ENCODE measurements at regions not wholly inside any gene's neighbourhood (a gene's known extent, or its start where the extent isn't known, plus 50 kb on each side); places are given as distances from the start of the nearest gene placed in this dataset.

DNA sequence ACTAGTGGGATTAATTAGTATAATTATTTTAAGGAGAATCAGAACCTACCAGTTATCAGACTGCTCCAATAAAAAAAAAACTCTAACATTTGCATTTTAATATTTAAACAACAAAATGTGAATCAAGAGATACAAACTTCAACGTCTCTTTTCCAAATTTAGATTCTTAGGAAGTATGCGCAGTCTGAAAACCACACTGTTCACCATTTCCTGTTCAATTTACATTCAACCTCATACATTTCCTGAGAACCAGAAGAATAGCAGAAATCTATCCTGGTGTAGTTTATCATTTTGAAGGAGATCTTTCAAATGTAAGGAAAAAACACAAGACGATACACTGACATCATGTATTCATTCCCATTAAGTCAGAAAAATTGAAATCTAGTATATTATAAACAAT lies 869.2 kb downstream of the EFNA5 start:
- TF ChIP-seq, protein P1, sequence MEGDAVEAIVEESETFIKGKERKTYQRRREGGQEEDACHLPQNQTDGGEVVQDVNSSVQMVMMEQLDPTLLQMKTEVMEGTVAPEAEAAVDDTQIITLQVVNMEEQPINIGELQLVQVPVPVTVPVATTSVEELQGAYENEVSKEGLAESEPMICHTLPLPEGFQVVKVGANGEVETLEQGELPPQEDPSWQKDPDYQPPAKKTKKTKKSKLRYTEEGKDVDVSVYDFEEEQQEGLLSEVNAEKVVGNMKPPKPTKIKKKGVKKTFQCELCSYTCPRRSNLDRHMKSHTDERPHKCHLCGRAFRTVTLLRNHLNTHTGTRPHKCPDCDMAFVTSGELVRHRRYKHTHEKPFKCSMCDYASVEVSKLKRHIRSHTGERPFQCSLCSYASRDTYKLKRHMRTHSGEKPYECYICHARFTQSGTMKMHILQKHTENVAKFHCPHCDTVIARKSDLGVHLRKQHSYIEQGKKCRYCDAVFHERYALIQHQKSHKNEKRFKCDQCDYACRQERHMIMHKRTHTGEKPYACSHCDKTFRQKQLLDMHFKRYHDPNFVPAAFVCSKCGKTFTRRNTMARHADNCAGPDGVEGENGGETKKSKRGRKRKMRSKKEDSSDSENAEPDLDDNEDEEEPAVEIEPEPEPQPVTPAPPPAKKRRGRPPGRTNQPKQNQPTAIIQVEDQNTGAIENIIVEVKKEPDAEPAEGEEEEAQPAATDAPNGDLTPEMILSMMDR (IDR thresholded peaks at IDR 0.05; ENCODE audit: low read length), result no peak
- no peak for TF ChIP-seq EZH2 (IDR thresholded peaks at IDR 0.05; ENCODE audit: borderline replicate concordance, low read length)
